ENCODE measurements at regions not wholly inside any gene's neighbourhood (a gene's known extent, or its start where the extent isn't known, plus 50 kb on each side); places are given as distances from the start of the nearest gene placed in this dataset.

DNA sequence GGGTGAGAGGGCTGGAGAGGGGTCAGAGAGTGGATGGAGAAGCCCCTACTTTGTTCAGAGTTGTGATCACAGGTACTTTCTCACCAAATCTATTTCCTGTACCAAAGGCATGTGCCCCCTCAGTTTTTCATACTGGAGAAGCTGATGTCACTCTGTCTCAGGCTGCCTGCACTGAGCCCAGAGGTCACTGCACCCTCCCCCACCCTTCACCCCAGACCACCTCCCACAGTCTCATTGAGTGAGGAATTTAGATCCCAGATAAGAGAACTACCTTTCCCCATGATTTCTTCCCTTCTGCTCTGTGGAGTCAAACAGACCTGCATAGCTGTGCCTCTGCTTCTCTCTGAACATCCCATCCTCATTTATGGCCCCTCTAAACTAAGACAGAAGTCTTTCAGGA lies 140.0 kb upstream of the IRX6 start:
- TF ChIP-seq, protein P1, sequence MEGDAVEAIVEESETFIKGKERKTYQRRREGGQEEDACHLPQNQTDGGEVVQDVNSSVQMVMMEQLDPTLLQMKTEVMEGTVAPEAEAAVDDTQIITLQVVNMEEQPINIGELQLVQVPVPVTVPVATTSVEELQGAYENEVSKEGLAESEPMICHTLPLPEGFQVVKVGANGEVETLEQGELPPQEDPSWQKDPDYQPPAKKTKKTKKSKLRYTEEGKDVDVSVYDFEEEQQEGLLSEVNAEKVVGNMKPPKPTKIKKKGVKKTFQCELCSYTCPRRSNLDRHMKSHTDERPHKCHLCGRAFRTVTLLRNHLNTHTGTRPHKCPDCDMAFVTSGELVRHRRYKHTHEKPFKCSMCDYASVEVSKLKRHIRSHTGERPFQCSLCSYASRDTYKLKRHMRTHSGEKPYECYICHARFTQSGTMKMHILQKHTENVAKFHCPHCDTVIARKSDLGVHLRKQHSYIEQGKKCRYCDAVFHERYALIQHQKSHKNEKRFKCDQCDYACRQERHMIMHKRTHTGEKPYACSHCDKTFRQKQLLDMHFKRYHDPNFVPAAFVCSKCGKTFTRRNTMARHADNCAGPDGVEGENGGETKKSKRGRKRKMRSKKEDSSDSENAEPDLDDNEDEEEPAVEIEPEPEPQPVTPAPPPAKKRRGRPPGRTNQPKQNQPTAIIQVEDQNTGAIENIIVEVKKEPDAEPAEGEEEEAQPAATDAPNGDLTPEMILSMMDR (IDR thresholded peaks at IDR 0.05): no peak

DNA sequence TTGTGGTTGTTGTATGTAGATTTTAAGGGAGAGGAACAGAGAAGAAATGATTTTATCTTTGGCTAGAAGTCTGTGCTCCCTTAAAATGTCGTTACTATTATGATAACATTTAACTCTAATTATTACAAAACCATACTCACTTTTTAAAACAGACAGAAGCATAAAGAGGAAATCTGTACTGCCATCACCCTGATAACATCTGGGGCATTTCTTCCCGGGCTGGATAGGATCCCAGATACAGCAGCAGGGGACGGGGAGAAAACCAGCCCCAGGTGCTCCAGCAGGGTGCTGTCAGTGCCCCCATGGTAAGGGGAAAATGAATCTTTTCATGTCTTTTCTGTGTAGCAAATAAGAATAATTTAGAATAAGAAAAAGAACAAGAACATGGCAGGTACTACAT lies 139.4 kb upstream of the IRX6 start:
- TF ChIP-seq, protein P1 (IDR thresholded peaks at IDR 0.05): no peak

DNA sequence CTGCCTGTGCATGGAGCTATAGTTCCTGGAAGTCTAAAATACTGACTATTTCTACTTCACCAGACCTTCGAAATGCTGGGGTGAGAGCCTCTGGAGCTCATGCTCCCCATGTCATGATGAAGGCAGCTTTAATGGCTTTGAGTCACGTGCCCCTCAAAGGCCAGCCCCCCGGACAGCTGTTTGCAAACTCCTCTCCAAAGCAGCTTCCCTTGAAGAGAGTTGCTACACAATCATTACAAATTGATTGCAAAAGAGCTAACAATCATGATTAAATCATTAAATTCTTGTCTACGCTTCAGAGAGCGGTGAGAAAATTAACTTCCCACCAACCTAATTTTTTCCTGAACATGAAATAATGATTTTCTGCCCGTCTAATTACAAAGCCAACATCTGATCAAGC lies 134.8 kb upstream of the IRX6 start:
- TF ChIP-seq, protein P1 (IDR thresholded peaks at IDR 0.05): no peak

DNA sequence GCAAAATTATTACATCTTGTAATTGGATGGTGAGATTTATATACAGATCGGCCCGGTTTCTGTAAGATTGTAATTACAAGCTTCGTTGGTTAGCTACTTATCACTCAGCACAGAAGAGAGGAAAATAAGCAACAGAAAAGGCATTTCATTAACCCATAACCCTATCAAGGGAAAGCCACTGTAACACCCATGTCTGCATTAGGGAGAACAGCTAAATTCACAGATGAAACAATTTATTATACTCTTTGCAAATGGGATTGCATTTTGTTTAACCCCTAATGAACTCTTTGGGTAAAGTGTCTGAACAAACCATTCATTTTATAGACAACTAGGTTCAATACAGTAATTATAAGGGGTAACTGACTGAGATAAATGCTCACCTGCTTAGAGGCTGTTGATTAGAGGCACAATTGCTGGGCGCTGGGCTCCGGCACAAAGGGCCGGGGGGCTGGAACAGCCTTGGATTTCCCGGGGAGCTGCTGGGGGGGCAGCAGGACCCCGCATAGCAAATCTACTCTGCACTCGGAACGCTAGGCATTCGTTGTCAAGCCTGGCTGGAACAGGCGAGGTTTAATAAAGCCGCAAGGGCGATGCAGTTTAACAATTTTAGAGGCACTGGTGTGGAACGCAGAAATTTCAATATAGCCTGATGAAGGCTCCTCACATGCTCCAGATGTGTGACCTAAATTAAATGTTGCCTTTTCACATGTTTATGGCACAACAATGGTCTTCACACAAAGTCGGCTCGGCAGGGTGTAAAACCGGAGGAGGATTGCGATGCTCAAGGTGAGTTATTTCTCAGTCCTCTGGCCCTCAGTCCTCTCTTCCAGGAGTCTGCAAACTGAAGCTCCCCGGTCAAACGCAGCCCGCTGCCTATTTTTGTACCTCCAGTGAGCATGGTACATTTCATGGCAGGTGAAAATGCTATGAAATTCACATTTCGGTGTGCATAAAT lies 134.0 kb upstream of the IRX6 start:
- TF ChIP-seq, protein P1 (IDR thresholded peaks at IDR 0.05): no peak

DNA sequence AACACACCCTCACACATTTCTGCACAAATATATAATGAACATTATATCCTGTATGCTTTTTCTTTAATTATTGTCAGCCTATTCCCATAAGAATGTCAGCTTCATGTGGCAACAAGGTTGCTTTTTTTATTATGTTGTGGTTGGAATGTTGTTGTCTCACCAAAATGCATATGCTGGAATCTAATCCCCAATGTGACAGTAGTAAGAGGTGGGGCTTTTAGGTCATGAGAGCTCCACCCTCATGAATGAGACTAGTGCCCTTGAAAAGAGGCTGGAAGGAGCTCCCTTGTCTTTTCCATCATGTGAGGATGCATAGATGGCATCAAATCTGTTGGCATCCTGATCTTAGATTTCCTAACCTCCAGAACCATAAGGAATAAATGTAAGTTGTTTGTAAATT lies 131.3 kb upstream of the IRX6 start:
- TF ChIP-seq, protein P1 (IDR thresholded peaks at IDR 0.05): no peak

DNA sequence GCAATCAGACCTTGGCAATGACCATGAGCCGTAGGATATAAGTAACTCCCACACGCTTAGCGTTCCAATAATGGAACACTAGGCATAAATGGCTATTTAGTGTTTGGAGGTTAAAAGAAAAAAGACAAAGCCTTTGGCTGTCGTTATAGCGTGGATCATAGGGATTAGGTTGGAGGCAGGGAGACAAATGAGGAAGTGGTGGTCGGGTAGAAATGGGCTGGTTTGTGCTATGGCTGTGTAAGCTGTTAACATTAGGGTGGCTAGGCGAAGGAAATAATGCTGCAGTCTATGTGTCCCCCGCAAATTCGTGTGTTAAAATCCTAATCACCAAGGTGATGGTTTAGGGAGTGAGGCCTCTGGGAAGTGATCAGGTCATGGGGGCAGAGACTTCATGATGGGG lies 120.4 kb upstream of the IRX6 start:
- TF ChIP-seq, protein P1 (IDR thresholded peaks at IDR 0.05): no peak

DNA sequence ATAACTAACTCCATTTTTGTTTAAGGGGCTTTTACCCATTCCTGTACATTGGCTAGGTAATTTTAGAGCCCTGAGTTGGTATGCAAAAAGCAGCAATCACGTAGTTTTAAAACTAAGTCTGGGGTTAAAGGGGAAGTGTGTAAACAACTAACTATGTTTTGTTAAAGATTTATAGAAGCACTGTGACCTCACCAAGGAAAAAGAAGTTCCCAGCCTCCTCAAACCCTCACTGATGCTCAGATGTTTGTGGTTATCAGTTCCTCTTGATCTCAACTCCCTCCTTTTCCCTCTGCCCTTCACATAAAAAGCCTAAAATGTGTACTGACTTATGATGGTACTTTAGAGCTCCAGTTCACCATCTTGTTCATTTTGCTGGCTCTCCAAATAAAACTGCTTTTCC lies 119.9 kb upstream of the IRX6 start:
- TF ChIP-seq, protein P1 (IDR thresholded peaks at IDR 0.05): no peak

All from LNCAP (cell line).